GM19043 (cell line): ENCODE measurements at regions not wholly inside any gene's neighbourhood (a gene's known extent, or its start where the extent isn't known, plus 50 kb on each side); places are given as distances from the start of the nearest gene placed in this dataset.

Experiments used
- ATAC-seq: cut with Tn5 transposase; IDR thresholded peaks from one replicate; pipeline ENCODE4 v1.9.1; 2021; ENCODE audit warnings: low read depth; ENCODE audit not compliant: unreplicated experiment

GRCh38 chr1:232293361-232293760 lies 336.6 kb downstream of the SIPA1L2 start:
- ATAC-seq: no peak

DNA sequence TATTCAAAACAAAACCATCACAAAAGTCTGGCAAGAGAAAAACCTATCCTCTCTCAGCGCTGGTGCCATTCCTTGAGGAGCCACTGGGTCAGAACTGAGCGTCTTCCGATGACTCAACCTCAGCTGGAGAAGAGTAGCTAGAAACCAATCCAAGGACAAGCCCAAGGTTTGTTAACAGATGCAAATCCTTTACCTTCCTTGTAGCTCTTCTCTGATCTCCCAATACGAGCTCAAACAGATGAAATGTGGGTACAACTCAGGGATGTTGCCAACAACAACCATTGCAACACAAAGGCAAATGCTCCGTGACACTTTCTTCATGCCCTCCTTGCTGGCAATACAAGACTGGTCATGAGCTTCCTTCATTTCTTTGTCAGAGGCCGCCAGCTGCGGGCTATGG lies 337.1 kb downstream of the SIPA1L2 start:
- no peak for ATAC-seq

GRCh38 chr1:232292239-232292638 lies 337.7 kb downstream of the SIPA1L2 start:
- no peak for ATAC-seq

- no peak for ATAC-seq
Measured at GRCh38 chr1:232291681-232292080, 338.3 kb downstream of the SIPA1L2 start.

GRCh38 chr1:232291261-232291660 lies 338.7 kb downstream of the SIPA1L2 start:
- ATAC-seq: no peak

DNA sequence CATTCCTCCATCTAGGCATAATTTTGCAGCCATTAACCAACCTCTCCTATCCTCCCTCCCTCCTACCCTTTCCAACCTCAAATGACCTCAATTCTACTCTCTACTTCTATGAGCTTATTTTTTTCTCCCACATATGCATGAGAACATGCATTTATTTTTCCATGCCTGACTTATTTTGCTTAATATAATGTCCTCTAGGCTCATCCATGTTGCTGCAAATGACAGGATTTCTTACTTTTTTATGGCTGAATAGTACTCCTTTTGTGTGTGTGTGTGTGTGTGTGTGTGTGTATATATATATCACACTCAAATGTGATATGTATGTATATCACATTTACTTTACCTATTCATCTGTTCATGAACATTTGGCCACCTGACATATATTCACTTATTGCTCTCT lies 339.4 kb downstream of the SIPA1L2 start:
- no peak for ATAC-seq

GRCh38 chr1:232287676-232288569 lies 342.0 kb downstream of the SIPA1L2 start:
- ATAC-seq: no peak

- no peak for ATAC-seq
Measured at GRCh38 chr1:232285138-232285537, 344.8 kb downstream of the SIPA1L2 start.

GRCh38 chr1:232283864-232284263 lies 346.1 kb downstream of the SIPA1L2 start:
- no peak for ATAC-seq

DNA sequence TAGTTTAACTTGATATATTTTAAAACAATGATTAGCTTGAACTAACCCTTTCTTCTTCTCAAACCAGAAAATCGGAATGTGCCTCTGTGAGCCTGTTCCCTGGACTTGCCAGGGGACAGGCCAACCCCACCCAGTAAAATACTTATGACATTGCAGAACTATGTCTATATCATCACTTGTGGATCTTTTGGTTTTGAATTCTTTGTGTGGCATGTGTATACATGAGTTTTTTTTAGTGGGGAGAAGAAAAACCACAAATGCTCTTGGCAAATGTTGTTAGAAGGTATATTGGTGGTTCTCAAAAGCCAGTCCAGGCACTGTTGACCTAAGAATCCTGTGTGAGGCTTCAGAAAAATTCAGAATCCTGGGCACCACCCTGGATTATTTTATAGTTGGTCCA lies 347.4 kb downstream of the SIPA1L2 start:
- no peak for ATAC-seq

GRCh38 chr1:232280910-232281309 lies 349.0 kb downstream of the SIPA1L2 start:
- ATAC-seq: no peak

DNA sequence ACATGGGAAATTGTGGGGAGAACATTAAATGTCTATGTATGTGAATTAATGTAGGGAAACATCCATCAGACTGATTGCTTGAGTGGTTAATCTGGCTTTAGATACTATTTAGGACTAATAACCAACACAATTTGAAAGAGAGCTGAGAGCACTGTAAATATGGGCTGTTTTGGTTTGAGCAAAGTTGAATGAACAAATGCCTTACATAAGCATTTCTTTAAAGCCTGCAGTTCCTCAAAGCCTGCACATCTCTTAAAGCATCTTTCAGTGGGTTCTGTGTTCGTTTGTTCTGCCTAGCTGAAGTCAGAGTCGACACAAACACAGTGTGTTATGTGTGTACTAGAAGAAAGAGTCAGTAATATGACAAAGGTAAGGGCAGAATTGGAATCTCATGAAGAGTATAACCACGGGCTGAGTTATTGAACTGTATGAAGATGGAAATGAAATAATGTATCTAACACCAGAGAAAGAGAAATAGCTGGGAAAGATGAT lies 350.0 kb downstream of the SIPA1L2 start:
- no peak for ATAC-seq

GRCh38 chr1:232278925-232279324 lies 351.0 kb downstream of the SIPA1L2 start:
- no peak for ATAC-seq

- ATAC-seq: no peak
Measured at GRCh38 chr1:232276651-232277050, 353.3 kb downstream of the SIPA1L2 start.

DNA sequence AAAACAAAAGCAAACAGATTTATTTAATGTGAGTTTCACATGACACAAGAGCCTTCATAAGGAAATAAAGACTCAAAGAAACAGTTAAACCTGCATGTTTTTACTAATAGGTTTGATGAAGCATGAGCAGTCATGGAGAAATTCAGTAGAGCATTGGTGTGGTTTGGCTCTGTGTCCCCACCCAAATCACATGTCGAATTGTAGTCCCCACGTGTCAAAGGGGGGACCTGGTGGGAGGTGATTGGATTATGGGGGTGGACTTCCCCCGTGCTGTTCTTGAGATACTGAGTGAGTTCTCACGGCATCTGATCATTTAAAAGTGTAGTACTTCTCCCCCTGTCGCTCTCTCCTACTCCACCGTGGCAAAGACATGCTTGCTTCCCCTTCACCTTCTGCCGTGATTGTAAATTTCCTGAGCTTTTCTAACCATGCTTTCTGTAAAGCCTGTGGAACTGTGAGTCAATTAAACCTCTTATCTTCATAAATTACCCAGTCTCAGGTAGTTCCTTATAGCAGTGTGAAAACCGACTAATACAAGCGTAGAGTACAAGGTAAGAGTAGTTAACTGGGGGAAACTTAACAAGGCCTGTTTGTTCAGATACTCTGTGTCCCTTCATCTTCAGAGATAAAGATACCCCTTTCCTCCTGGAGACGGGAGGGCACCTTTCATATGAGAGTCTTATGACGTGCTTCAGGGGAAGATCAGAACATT lies 354.8 kb downstream of the SIPA1L2 start:
- no peak for ATAC-seq

DNA sequence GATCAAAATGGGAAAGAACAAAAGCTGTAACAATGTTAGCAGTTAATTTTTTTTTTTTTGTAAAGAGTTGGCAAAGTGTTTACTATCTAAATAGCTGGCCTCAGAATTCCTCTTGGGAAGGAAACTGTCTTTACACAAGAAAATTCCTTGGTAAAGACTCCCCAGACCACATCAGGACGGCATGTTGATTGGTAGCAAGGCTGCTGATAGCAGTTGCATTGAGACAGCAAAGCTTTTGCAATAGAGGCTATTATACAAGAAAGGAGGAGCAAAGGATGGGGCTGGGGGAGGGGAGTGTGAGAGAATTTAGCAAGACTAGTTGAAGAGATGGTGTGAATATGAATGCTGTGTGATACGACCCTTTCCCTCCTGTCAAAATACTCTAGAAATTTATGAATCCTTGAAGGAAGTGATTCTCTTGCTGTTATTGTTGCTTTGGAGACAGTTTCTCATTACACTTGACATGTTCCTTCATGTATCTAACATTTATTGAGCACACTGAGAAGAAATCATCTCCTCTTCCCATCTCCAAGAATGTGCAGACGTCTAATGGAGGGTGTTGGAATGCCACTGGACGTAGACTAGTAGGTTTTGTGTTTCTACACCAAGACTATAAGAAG lies 355.6 kb downstream of the SIPA1L2 start:
- ATAC-seq: no peak

GRCh38 chr1:232273011-232273410 lies 356.9 kb downstream of the SIPA1L2 start:
- ATAC-seq: no peak

DNA sequence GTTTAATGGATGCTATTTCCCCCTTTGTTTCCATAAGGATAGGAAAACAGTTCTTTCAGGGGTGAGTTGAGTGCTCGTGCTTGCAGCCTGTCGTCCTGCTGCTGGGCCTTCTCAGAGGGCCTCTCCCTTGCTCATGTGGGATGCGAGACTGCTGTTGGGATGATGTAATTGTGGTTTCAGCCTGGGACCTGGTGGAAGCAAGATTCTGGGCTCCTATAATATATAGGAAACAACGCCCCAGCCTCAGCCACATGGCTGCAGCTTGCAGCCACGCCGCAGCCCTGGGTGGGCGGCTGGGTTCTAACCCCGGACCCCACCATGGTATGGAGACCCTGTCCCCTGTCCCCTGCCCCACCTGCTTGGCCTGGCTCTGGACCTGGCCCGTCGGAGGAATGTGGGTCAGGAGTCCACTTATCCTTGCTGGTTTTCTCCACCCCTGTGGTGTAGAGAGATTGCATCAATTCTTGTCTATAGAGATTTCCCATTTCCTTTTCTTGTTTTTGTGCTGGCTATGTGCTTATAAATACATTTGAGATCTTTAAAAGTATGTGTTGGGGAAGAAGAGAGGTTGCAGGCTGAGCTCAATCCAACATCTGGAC lies 357.8 kb downstream of the SIPA1L2 start:
- no peak for ATAC-seq

DNA sequence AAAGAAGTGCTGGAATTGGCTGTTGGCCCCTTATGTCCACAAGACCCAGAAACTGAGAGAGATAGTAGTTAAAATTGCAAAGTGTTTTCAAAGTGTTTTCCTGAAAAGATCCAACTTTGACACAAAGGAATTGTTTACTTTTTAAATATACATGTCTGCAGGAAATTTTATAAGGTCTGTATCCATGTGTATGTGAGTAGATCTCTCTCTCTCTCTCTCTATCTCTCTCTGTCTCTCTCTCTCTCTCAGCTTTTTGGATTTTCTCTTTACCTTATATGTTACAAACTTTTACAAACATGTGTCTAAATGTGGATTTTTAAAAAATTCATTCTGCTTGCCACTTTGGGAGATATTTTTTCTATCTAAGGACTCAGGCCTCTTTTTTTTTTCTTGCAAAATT lies 358.6 kb downstream of the SIPA1L2 start:
- ATAC-seq: no peak

DNA sequence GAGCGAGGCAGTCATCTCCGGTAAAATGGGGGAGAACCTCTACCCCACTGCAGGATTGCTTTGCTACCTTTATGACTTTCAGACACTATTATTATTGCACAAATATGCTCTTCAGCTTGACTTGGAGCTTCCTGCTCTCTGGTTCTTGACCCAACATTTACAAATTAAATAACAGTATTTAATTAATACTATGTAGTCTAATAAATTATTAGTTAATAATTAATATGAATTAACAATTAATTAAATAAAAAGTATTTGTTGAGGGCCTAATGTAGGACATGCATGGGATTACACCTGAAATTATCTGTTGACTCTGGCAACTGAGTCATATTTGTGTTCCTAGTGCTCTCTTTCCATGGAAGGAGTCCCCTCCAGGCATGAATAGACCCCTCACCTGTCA lies 359.9 kb downstream of the SIPA1L2 start:
- ATAC-seq: no peak
